Tongue (tissue), 1 donor: ENCODE measurements at regions not wholly inside any gene's neighbourhood (a gene's known extent, or its start where the extent isn't known, plus 50 kb on each side); places are given as distances from the start of the nearest gene placed in this dataset.

Experiments used
- DNase-seq: peaks from one replicate; pipeline ENCODE4 v3.0.0-alpha.2; 2015

- DNase-seq, result peak; percentile 36
Observed at GRCh38 chr10:78248651-78249464, 215.2 kb downstream of the RPS24 start.

- DNase-seq, result no peak
Observed at GRCh38 chr10:78249690-78250089, 216.0 kb downstream of the RPS24 start.

GRCh38 chr10:78250313-78251015 is 216.8 kb downstream of the RPS24 start:
- no peak for DNase-seq

GRCh38 chr10:78251016-78251385 is 217.3 kb downstream of the RPS24 start:
- no peak for DNase-seq

- no peak for DNase-seq
Observed at GRCh38 chr10:78252286-78252685, 218.6 kb downstream of the RPS24 start.

GRCh38 chr10:78253063-78253853 is 219.6 kb downstream of the RPS24 start:
- no peak for DNase-seq

GRCh38 chr10:78254013-78254412 is 220.3 kb downstream of the RPS24 start:
- no peak for DNase-seq

GRCh38 chr10:78255214-78255613 is 221.6 kb downstream of the RPS24 start:
- no peak for DNase-seq

- no peak for DNase-seq
Observed at GRCh38 chr10:78255796-78256638, 222.4 kb downstream of the RPS24 start.

GRCh38 chr10:78258323-78259030 is 224.8 kb downstream of the RPS24 start:
- no peak for DNase-seq

- DNase-seq, result no peak
Observed at GRCh38 chr10:78259391-78259790, 225.7 kb downstream of the RPS24 start.

GRCh38 chr10:78260141-78260540 is 226.5 kb downstream of the RPS24 start:
- no peak for DNase-seq

GRCh38 chr10:78260680-78261079 is 227.0 kb downstream of the RPS24 start:
- DNase-seq, result no peak

GRCh38 chr10:78261291-78261690 is 227.6 kb downstream of the RPS24 start:
- DNase-seq, result no peak

- DNase-seq, result no peak
Observed at GRCh38 chr10:78262860-78263259, 229.2 kb downstream of the RPS24 start.

- no peak for DNase-seq
Observed at GRCh38 chr10:78263521-78263988, 229.9 kb downstream of the RPS24 start.

GRCh38 chr10:78264361-78264760 is 230.7 kb downstream of the RPS24 start:
- no peak for DNase-seq

- DNase-seq, result peak; percentile 74
Observed at GRCh38 chr10:78266741-78267469, 233.2 kb downstream of the RPS24 start.

GRCh38 chr10:78267598-78267997 is 233.9 kb downstream of the RPS24 start:
- DNase-seq, result peak; percentile 35

GRCh38 chr10:78269060-78269459 is 235.4 kb downstream of the RPS24 start:
- DNase-seq, result peak; percentile 45
